SK-MEL-5 (cell line): ENCODE measurements at regions not wholly inside any gene's neighbourhood (a gene's known extent, or its start where the extent isn't known, plus 50 kb on each side); places are given as distances from the start of the nearest gene placed in this dataset.

ENCODE experiments used
- DNase-seq: peaks from one replicate; pipeline ENCODE4 v3.0.0-alpha.2; 2016; ENCODE audit warnings: low read depth, low spot score
- in situ Hi-C: cut with HindIII; loops from 2 replicates; pipeline ENCODE4 v1.10.0; 2016; ENCODE audit warnings: low sequenced_read_pairs, high pct_unique_total_duplicates, low pct_unique_long_range_greater_than_20kb

GRCh38 chr14:22411398-22412055, 177.5 kb downstream of the DAD1 start:
- in situ Hi-C loops = no loop called here
- no peak for DNase-seq

- in situ Hi-C loops = no loop called here
- no peak for DNase-seq
Observed at GRCh38 chr14:22410497-22410896, 178.5 kb downstream of the DAD1 start.

GRCh38 chr14:22409006-22409405, 180.0 kb downstream of the DAD1 start:
- no peak for DNase-seq
- in situ Hi-C loops = no loop called here

GRCh38 chr14:22408547-22408946, 180.5 kb downstream of the DAD1 start:
- no peak for DNase-seq
- in situ Hi-C loops = no loop called here

- no peak for DNase-seq
- in situ Hi-C loops = no loop called here
Observed at GRCh38 chr14:22407033-22407432, 182.0 kb downstream of the DAD1 start.

GRCh38 chr14:22405201-22405600, 183.8 kb downstream of the DAD1 start:
- in situ Hi-C loops = no loop called here

GRCh38 chr14:22403296-22403695, 185.7 kb downstream of the DAD1 start:
- in situ Hi-C loops = no loop called here

More at GRCh38 chr14:22405201-22405600, 183.8 kb downstream of the DAD1 start:
- no peak for DNase-seq

GRCh38 chr14:22400655-22401259, 188.3 kb downstream of the DAD1 start:
- in situ Hi-C loops = no loop called here
- no peak for DNase-seq

More at GRCh38 chr14:22403296-22403695, 185.7 kb downstream of the DAD1 start:
- DNase-seq = no peak

GRCh38 chr14:22399776-22400175, 189.2 kb downstream of the DAD1 start:
- in situ Hi-C loops = no loop called here
- no peak for DNase-seq

- DNase-seq = no peak
- in situ Hi-C loops = no loop called here
Observed at GRCh38 chr14:22397221-22397737, 191.7 kb downstream of the DAD1 start.

- in situ Hi-C loops = no loop called here
- DNase-seq = no peak
Observed at GRCh38 chr14:22395803-22396202, 193.2 kb downstream of the DAD1 start.

GRCh38 chr14:22394616-22395015, 194.4 kb downstream of the DAD1 start:
- no peak for DNase-seq
- in situ Hi-C loops = no loop called here

GRCh38 chr14:22393796-22394195, 195.2 kb downstream of the DAD1 start:
- in situ Hi-C loops = no loop called here
- DNase-seq = no peak

GRCh38 chr14:22391908-22392565, 197.0 kb downstream of the DAD1 start:
- in situ Hi-C loops = no loop called here
- peak; percentile 85 for DNase-seq

- in situ Hi-C loops = no loop called here
- DNase-seq = no peak
Observed at GRCh38 chr14:22390824-22391461, 198.1 kb downstream of the DAD1 start.

GRCh38 chr14:22390195-22390594, 198.8 kb downstream of the DAD1 start:
- DNase-seq = no peak

GRCh38 chr14:22388669-22389595, 200.1 kb downstream of the DAD1 start:
- peak; percentile 97 for DNase-seq
- in situ Hi-C loops = no loop called here

More at GRCh38 chr14:22390195-22390594, 198.8 kb downstream of the DAD1 start:
- in situ Hi-C loops = no loop called here
